AG04449 (cell line): ENCODE measurements at regions not wholly inside any gene's neighbourhood (a gene's known extent, or its start where the extent isn't known, plus 50 kb on each side); places are given as distances from the start of the nearest gene placed in this dataset.
"Not testable (repeated sequence)": the region's sequence is repeated elsewhere in the genome, so short reads cannot be mapped to it uniquely, and the experiment has no call there.

ENCODE experiments used
- CTCF ChIA-PET: fragments of 350-600 bp; formaldehyde crosslinking; extraction: SDS; loops from one replicate; lab custom pipeline; 2021; ENCODE audit warnings: antibody characterized with exemption; lab: Yijun Ruan, JAX
- POLR2A ChIA-PET: fragments of 400-600, 350-600 bp; formaldehyde crosslinking; extraction: SDS; loops from one replicate; lab custom pipeline; 2020; ENCODE audit warnings: antibody characterized with exemption, inconsistent platforms; lab: Yijun Ruan, JAX
- DNase-seq: peaks from one replicate; pipeline ENCODE4 v3.0.0-alpha.2; 2010; ENCODE audit warnings: low read depth, low spot score
- H3K4me3 ChIP-seq: 2 replicates; pipeline ENCODE4 v1.5.1; 2011; ENCODE audit warnings: low read depth, mild to moderate bottlenecking, control low read depth, low read length
- CTCF ChIP-seq: IDR thresholded peaks from one replicate; pipeline ENCODE4 v1.5.1; 2011; ENCODE audit warnings: mild to moderate bottlenecking, moderate library complexity, low read length, control low read depth, inconsistent platforms; ENCODE audit not compliant: insufficient read depth; ENCODE audit errors: missing control alignments

- CTCF ChIA-PET, POLR2A ChIA-PET, DNase-seq, H3K4me3 ChIP-seq: not testable (repeated sequence)
Measured at GRCh38 chrX:35221391-35221790, 278.8 kb downstream of the FAM47B start.

- TF ChIP-seq CTCF = no peak
- POLR2A ChIA-PET = no interaction called here
- CTCF ChIA-PET = no interaction called here
- DNase-seq = no peak
- H3K4me3 ChIP-seq = no peak overlapping the region
Measured at GRCh38 chrX:35244088-35244741, 301.6 kb downstream of the FAM47B start.

GRCh38 chrX:35244796-35245508 lies 302.4 kb downstream of the FAM47B start:
- POLR2A ChIA-PET = no interaction called here
- no peak for TF ChIP-seq CTCF
- CTCF ChIA-PET = no interaction called here
- no peak overlapping the region for H3K4me3 ChIP-seq
- DNase-seq = no peak

GRCh38 chrX:35251226-35251625 lies 308.6 kb downstream of the FAM47B start:
- no peak for TF ChIP-seq CTCF
- ChIA-PET POLR2A (no interaction called here), CTCF (no interaction called here)
- H3K4me3 ChIP-seq = no peak overlapping the region
- DNase-seq = no peak

- ChIA-PET CTCF (no interaction called here), POLR2A (no interaction called here)
- H3K4me3 ChIP-seq = no peak overlapping the region
- no peak for DNase-seq
- no peak for TF ChIP-seq CTCF
Measured at GRCh38 chrX:35276115-35276514, 333.5 kb downstream of the FAM47B start.

- CTCF ChIA-PET = no interaction called here
- TF ChIP-seq CTCF = no peak
- POLR2A ChIA-PET = no interaction called here
- no peak overlapping the region for H3K4me3 ChIP-seq
- no peak for DNase-seq
Measured at GRCh38 chrX:35285289-35285962, 342.8 kb downstream of the FAM47B start.
